C4-2B (cell line): ENCODE measurements at regions not wholly inside any gene's neighbourhood (a gene's known extent, or its start where the extent isn't known, plus 50 kb on each side); places are given as distances from the start of the nearest gene placed in this dataset.

ENCODE experiments used
- CTCF ChIP-seq: fragments of 450-650 bp; conservative IDR thresholded peaks from 2 replicates; pipeline ENCODE4 v1.5.1; 2017; ENCODE audit warnings: mild to moderate bottlenecking
- ZFX ChIP-seq: fragments of 450-650 bp; IDR thresholded peaks from 2 replicates; pipeline ENCODE4 v1.6.1; 2017

DNA sequence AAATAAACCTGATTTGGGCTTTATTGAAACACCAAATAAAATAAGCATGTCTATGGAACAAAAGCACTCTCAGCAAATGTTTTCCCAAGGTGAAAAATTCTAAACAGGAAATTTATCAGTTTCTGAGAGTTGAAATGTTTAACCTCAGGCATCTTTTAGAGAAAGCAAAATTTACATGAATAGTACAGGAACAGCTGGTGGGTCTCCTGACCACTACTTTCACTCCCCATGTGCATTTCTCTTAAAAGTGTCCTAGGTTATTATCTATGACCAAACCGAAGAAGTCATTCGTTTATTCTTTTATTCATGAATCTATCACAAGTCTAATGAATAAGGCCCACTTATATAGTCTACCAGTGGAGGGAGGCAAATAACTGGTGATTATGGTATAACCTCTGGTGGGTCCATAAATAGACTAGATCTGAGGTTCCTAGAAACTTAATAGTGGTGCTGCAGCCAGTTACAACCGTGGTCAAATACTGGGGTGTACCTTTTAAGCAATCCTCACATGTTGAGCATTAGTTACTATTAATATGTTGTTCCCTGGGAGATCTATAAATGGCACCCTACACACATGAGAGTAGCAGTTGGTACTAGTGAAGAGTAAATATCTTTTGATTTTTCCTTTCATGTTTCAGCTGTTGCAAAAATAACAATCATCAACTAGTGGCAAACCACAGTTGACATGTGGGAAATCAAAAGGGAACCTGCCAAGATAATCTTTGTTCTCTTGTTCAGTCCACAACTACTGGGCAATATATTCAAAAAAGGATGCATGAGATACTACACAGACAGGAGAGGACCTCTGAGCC lies 169.3 kb upstream of the STAC start:
- TF ChIP-seq CTCF (no peak), ZFX (no peak)
